ENCODE measurements at regions not wholly inside any gene's neighbourhood (a gene's known extent, or its start where the extent isn't known, plus 50 kb on each side); places are given as distances from the start of the nearest gene placed in this dataset.

- FAIRE-seq: no peak
- Histone ChIP-seq H3K36me3 (ENCODE audit: control insufficient read depth in 2 of 2, extremely low read depth in 1 of 2, insufficient read depth in 2 of 2, low read length in 2 of 2) (no peaks in the 10 kb centered on the region), H3K9ac (ENCODE audit: control insufficient read depth, extremely low read depth, insufficient read depth, low read length) (no peak overlapping the region), H3K4me1 (ENCODE audit: control insufficient read depth, extremely low read depth, insufficient read depth, low read length) (no peaks in the 10 kb centered on the region), H3K27me3 (ENCODE audit: control insufficient read depth, extremely low read depth, insufficient read depth, low read length) (no peaks in the 10 kb centered on the region), H3K4me3 (ENCODE audit: control insufficient read depth in 2 of 3, extremely low read depth in 1 of 3, insufficient read depth in 2 of 3, low read depth in 1 of 3, low read length in 3 of 3) (no peak overlapping the region), H3K9me1 (ENCODE audit: control insufficient read depth, extremely low read depth, insufficient read depth, low read length) (no peaks in the 10 kb centered on the region), H3K9me3 (ENCODE audit: control insufficient read depth, low read depth, low read length) (no peaks in the 10 kb centered on the region), H3K27ac (ENCODE audit: control insufficient read depth, insufficient read depth, low read length) (no peak overlapping the region), H3K4me2 (ENCODE audit: control insufficient read depth, extremely low read depth, insufficient read depth, low read depth, low read length) (no peak overlapping the region), H2AFZ (ENCODE audit: control insufficient read depth, low read length) (no peak overlapping the region), H4K20me1 (ENCODE audit: control insufficient read depth, extremely low read depth, insufficient read depth, low read length) (no peaks in the 10 kb centered on the region), H3K79me2 (ENCODE audit: control insufficient read depth, insufficient read depth, low read length) (no peaks in the 10 kb centered on the region)
- dilution Hi-C loops (cut with MboI; ENCODE audit: extremely low pct_ligation_motif_present, low sequenced_read_pairs): no loop called here
- no peak for DNase-seq (ENCODE audit: low read depth, low spot score)
- TF ChIP-seq, protein P1, sequence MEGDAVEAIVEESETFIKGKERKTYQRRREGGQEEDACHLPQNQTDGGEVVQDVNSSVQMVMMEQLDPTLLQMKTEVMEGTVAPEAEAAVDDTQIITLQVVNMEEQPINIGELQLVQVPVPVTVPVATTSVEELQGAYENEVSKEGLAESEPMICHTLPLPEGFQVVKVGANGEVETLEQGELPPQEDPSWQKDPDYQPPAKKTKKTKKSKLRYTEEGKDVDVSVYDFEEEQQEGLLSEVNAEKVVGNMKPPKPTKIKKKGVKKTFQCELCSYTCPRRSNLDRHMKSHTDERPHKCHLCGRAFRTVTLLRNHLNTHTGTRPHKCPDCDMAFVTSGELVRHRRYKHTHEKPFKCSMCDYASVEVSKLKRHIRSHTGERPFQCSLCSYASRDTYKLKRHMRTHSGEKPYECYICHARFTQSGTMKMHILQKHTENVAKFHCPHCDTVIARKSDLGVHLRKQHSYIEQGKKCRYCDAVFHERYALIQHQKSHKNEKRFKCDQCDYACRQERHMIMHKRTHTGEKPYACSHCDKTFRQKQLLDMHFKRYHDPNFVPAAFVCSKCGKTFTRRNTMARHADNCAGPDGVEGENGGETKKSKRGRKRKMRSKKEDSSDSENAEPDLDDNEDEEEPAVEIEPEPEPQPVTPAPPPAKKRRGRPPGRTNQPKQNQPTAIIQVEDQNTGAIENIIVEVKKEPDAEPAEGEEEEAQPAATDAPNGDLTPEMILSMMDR (optimal IDR thresholded peaks at IDR 0.05 in 1 of 3, IDR thresholded peaks at IDR 0.05 in 1 of 3, conservative IDR thresholded peaks at IDR 0.05 in 1 of 3; ENCODE audit: extremely low read depth in 1 of 3, insufficient read depth in 2 of 3, low read length in 3 of 3): no peak
- TF ChIP-seq EZH2 (IDR thresholded peaks at IDR 0.05; ENCODE audit: low read length): no peak
These were observed 77.3 kb upstream of the GRIN2B start for GRCh38 chr12:14058717-14059116.

GRCh38 chr12:14059548-14059947, 78.1 kb upstream of the GRIN2B start:
- H3K9ac ChIP-seq (ENCODE audit: control insufficient read depth, extremely low read depth, insufficient read depth, low read length): no peak overlapping the region
- H3K4me3 ChIP-seq (ENCODE audit: control insufficient read depth in 2 of 3, extremely low read depth in 1 of 3, insufficient read depth in 2 of 3, low read depth in 1 of 3, low read length in 3 of 3): no peak overlapping the region
- H3K27me3 ChIP-seq (ENCODE audit: control insufficient read depth, extremely low read depth, insufficient read depth, low read length): no peaks in the 10 kb centered on the region
- no peaks in the 10 kb centered on the region for H3K79me2 ChIP-seq (ENCODE audit: control insufficient read depth, insufficient read depth, low read length)
- H3K9me1 ChIP-seq (ENCODE audit: control insufficient read depth, extremely low read depth, insufficient read depth, low read length): no peaks in the 10 kb centered on the region
- DNase-seq (ENCODE audit: low read depth, low spot score) (no peak), FAIRE-seq (no peak)
- H4K20me1 ChIP-seq (ENCODE audit: control insufficient read depth, extremely low read depth, insufficient read depth, low read length): no peaks in the 10 kb centered on the region
- H3K4me1 ChIP-seq (ENCODE audit: control insufficient read depth, extremely low read depth, insufficient read depth, low read length): no peaks in the 10 kb centered on the region
- dilution Hi-C loops (cut with MboI; ENCODE audit: extremely low pct_ligation_motif_present, low sequenced_read_pairs): no loop called here
- H3K36me3 ChIP-seq (ENCODE audit: control insufficient read depth in 2 of 2, extremely low read depth in 1 of 2, insufficient read depth in 2 of 2, low read length in 2 of 2): no peaks in the 10 kb centered on the region
- TF ChIP-seq EZH2 (IDR thresholded peaks at IDR 0.05; ENCODE audit: low read length): no peak
- TF ChIP-seq, protein P1 (optimal IDR thresholded peaks at IDR 0.05 in 1 of 3, IDR thresholded peaks at IDR 0.05 in 1 of 3, conservative IDR thresholded peaks at IDR 0.05 in 1 of 3; ENCODE audit: extremely low read depth in 1 of 3, insufficient read depth in 2 of 3, low read length in 3 of 3): no peak
- H3K4me2 ChIP-seq (ENCODE audit: control insufficient read depth, extremely low read depth, insufficient read depth, low read depth, low read length): no peak overlapping the region
- no peak overlapping the region for H3K27ac ChIP-seq (ENCODE audit: control insufficient read depth, insufficient read depth, low read length)
- H3K9me3 ChIP-seq (ENCODE audit: control insufficient read depth, low read depth, low read length): no peaks in the 10 kb centered on the region
- no peak overlapping the region for H2AFZ ChIP-seq (ENCODE audit: control insufficient read depth, low read length)
